ENCODE measurements at regions not wholly inside any gene's neighbourhood (a gene's known extent, or its start where the extent isn't known, plus 50 kb on each side); places are given as distances from the start of the nearest gene placed in this dataset.

DNA sequence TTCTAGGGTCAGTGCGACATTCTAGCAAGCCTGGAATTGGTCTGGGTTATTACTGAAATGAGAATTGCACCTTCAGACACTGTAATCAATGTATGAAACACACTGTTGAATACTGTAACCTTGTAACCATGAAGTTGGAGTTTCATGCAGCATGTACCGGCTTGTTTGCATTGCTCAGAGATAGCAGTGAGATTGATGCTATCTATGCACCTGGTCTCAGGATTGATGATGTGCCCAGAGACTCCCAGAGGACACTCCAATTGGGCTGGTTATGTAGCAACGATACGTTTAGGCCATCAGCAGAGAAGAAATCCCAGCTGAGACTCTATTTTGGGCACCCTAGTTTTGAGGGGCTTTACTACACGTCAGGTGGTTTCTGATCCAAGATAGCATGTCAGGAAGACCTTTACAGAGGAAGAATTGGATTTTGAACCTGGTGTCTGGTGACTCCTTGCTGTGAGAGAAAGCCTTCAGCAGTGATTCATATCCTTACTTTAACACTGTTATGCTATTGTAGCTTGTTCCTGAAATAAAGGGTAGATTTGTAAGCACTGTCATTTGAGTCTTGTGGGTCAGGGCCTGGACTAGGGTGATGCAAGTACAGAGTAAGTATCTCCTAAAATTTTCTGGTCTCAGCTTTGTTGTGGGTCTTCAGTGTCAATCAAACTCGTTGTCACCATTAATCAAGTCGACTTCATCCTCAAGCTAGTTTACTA lies 305.1 kb upstream of the GULP1 start:
- Histone ChIP-seq H3K27me3 (replicated peaks; ENCODE audit: control insufficient read depth, insufficient read depth, low read length) (no peaks in the 10 kb centered on the region), H3K4me3 (replicated peaks; ENCODE audit: low read depth, low read length) (no peak overlapping the region), H3K36me3 (ENCODE audit: control insufficient read depth, insufficient read depth, low read length) (no peaks in the 10 kb centered on the region)
- DNase-seq (ENCODE audit: extremely low read depth, insufficient read length) = no peak
- TF ChIP-seq, protein P1, sequence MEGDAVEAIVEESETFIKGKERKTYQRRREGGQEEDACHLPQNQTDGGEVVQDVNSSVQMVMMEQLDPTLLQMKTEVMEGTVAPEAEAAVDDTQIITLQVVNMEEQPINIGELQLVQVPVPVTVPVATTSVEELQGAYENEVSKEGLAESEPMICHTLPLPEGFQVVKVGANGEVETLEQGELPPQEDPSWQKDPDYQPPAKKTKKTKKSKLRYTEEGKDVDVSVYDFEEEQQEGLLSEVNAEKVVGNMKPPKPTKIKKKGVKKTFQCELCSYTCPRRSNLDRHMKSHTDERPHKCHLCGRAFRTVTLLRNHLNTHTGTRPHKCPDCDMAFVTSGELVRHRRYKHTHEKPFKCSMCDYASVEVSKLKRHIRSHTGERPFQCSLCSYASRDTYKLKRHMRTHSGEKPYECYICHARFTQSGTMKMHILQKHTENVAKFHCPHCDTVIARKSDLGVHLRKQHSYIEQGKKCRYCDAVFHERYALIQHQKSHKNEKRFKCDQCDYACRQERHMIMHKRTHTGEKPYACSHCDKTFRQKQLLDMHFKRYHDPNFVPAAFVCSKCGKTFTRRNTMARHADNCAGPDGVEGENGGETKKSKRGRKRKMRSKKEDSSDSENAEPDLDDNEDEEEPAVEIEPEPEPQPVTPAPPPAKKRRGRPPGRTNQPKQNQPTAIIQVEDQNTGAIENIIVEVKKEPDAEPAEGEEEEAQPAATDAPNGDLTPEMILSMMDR (IDR thresholded peaks at IDR 0.05; ENCODE audit: insufficient read depth, low read length, poor library complexity, severe bottlenecking) = no peak

DNA sequence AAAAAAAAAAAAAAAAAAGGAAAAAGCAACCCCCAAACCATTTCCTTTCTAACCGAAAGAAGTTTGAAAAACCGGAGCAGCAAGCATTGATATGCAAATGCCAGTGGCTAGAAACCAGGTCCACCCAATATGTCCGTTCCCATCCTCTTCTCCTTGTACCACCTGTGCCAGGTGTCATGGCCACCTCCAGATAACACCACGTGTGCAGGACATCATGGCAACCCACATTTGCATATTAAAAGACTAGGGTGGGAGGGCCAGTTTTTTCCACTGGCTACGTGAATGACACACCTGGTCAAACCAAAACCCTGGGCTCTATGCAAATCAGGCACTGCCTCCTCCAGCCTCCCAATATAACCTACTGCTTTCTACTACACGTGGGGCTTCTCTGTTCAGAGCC lies 303.3 kb upstream of the GULP1 start:
- no peaks in the 10 kb centered on the region for H3K27me3 ChIP-seq (replicated peaks; ENCODE audit: control insufficient read depth, insufficient read depth, low read length)
- H3K36me3 ChIP-seq (ENCODE audit: control insufficient read depth, insufficient read depth, low read length) = no peaks in the 10 kb centered on the region
- H3K4me3 ChIP-seq (replicated peaks; ENCODE audit: low read depth, low read length) = no peak overlapping the region
- TF ChIP-seq, protein P1 (IDR thresholded peaks at IDR 0.05; ENCODE audit: insufficient read depth, low read length, poor library complexity, severe bottlenecking) = no peak
- no peak for DNase-seq (ENCODE audit: extremely low read depth, insufficient read length)

DNA sequence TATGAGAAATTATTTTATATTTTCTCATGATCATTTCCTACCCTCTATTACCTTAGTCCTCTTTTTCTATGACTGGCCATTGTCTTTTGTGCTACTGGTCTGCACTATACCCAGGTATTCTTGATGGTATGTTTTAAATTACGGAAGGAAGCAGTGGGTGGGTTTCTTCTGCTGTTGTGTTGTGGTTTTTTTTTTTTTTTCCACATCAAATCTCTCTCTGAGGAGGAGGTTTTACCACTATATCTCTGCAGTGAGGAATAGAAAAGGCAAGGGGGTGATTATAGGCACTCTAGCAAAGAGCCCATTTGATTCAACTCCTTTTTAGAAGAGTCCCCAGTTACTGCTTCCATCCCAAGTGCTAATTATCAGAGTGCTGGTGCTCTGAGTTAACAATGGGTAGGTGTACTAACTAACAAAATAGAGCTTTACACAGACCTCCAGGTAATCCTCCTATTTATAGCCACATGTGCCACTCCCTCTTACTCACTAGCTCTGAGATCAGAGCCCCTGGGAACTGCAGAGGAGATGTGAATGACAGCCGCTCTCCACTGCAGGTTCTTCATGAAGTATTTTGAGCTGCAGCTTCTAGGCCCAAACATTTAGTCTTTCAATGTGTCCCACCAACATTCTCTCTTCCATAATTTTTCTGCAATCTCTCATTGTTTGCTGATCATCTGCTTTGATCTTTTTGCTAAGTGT lies 301.6 kb upstream of the GULP1 start:
- Histone ChIP-seq H3K27me3 (replicated peaks; ENCODE audit: control insufficient read depth, insufficient read depth, low read length) (no peaks in the 10 kb centered on the region), H3K36me3 (ENCODE audit: control insufficient read depth, insufficient read depth, low read length) (no peaks in the 10 kb centered on the region), H3K4me3 (replicated peaks; ENCODE audit: low read depth, low read length) (no peak overlapping the region)
- TF ChIP-seq, protein P1 (IDR thresholded peaks at IDR 0.05; ENCODE audit: insufficient read depth, low read length, poor library complexity, severe bottlenecking) = no peak
- no peak for DNase-seq (ENCODE audit: extremely low read depth, insufficient read length)

DNA sequence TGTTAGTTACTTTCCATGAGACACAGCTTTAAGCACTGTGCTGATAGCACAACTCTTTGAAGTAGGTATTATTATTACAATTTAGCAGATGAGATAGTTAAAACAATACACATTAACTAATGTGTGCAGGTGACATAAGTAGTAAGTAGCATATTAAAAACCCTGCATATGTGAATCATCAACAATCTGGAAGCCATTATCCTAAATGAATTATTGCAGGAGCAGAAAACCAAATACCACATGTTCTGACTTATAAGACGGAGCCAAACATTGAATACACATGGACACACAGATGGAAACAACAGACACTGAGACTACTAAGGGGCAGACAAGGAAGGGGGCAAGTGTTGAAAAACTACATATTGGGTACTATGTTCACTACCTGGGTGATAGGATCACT lies 300.3 kb upstream of the GULP1 start:
- no peak for DNase-seq (ENCODE audit: extremely low read depth, insufficient read length)
- TF ChIP-seq, protein P1 (IDR thresholded peaks at IDR 0.05; ENCODE audit: insufficient read depth, low read length, poor library complexity, severe bottlenecking) = no peak
- H3K36me3 ChIP-seq (ENCODE audit: control insufficient read depth, insufficient read depth, low read length) = no peaks in the 10 kb centered on the region
- no peak overlapping the region for H3K4me3 ChIP-seq (replicated peaks; ENCODE audit: low read depth, low read length)
- H3K27me3 ChIP-seq (replicated peaks; ENCODE audit: control insufficient read depth, insufficient read depth, low read length) = no peaks in the 10 kb centered on the region

DNA sequence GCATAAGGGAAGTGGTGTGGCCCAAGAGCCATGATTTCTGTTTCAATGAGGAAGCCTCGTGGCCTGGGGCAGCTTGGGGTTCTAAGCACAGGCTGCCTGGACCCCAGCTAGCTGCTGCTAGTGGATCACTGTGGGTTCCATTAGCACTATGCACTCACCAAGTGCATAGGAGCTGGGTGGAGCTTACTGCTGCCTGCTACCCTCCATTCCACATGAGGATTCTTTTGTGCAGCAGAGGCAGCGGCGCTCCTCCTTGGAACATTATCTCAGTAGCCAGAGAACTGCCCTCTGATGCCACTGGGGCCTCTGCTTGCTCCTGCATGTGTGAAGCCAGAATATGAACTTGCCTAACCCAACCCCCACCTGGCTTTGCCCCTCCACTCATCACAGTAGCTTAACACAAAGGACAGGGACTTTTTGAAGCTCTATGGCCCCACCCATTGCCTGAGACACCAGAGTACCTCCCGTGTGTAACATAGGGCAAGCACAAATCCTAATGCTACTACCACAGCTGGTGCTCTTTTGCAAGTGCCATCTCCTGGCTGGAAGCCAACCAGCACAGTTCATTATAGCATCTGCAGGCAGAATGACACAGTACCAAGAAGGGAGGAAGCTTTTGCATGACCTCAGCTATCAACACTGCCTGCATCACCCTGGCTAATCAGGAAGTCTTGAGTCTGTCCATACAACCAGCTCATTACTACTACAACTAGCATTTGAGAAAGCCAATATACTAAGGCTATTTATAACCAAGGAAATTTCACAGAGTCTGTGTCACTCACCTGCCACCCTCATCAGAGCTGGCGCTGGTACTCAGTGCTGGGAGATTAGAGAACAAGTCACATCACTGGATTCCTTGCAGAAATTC lies 297.0 kb upstream of the GULP1 start:
- Histone ChIP-seq H3K36me3 (ENCODE audit: control insufficient read depth, insufficient read depth, low read length) (no peaks in the 10 kb centered on the region), H3K4me3 (replicated peaks; ENCODE audit: low read depth, low read length) (no peak overlapping the region), H3K27me3 (replicated peaks; ENCODE audit: control insufficient read depth, insufficient read depth, low read length) (no peaks in the 10 kb centered on the region)
- DNase-seq (ENCODE audit: extremely low read depth, insufficient read length) = no peak
- TF ChIP-seq, protein P1 (IDR thresholded peaks at IDR 0.05; ENCODE audit: insufficient read depth, low read length, poor library complexity, severe bottlenecking) = no peak
